ENCODE measurements at regions not wholly inside any gene's neighbourhood (a gene's known extent, or its start where the extent isn't known, plus 50 kb on each side); places are given as distances from the start of the nearest gene placed in this dataset.

GRCh38 chr13:107765724-107766401, 449.5 kb downstream of the LIG4 start:
- DNase-seq (ENCODE audit: low read depth in 2 of 2, low spot score in 1 of 2) = no peak

GRCh38 chr13:107764046-107764445, 451.3 kb downstream of the LIG4 start:
- DNase-seq (ENCODE audit: low read depth in 2 of 2, low spot score in 1 of 2) = no peak

GRCh38 chr13:107753748-107754147, 461.6 kb downstream of the LIG4 start:
- no peak for DNase-seq (ENCODE audit: low read depth in 2 of 2, low spot score in 1 of 2)

GRCh38 chr13:107753291-107753690, 462.0 kb downstream of the LIG4 start:
- DNase-seq (ENCODE audit: low read depth in 2 of 2, low spot score in 1 of 2) = no peak

GRCh38 chr13:107743983-107744382, 471.4 kb downstream of the LIG4 start:
- DNase-seq (ENCODE audit: low read depth in 2 of 2, low spot score in 1 of 2) = no peak

- no peak for DNase-seq (ENCODE audit: low read depth in 2 of 2, low spot score in 1 of 2)
These were observed 471.8 kb downstream of the LIG4 start for GRCh38 chr13:107743526-107743925.

- DNase-seq (ENCODE audit: low read depth in 2 of 2, low spot score in 1 of 2) = no peak
These were observed 472.2 kb downstream of the LIG4 start for GRCh38 chr13:107743100-107743499.

GRCh38 chr13:107742544-107742943, 472.8 kb downstream of the LIG4 start:
- no peak for DNase-seq (ENCODE audit: low read depth in 2 of 2, low spot score in 1 of 2)

- no peak for DNase-seq (ENCODE audit: low read depth in 2 of 2, low spot score in 1 of 2)
These were observed 477.3 kb downstream of the LIG4 start for GRCh38 chr13:107738004-107738403.

GRCh38 chr13:107736731-107737130, 478.6 kb downstream of the LIG4 start:
- DNase-seq (ENCODE audit: low read depth in 2 of 2, low spot score in 1 of 2) = no peak

- no peak for DNase-seq (ENCODE audit: low read depth in 2 of 2, low spot score in 1 of 2)
These were observed 479.2 kb downstream of the LIG4 start for GRCh38 chr13:107736170-107736569.

GRCh38 chr13:107734891-107735625, 480.3 kb downstream of the LIG4 start:
- no peak for DNase-seq (ENCODE audit: low read depth in 2 of 2, low spot score in 1 of 2)

- no peak for DNase-seq (ENCODE audit: low read depth in 2 of 2, low spot score in 1 of 2)
These were observed 482.1 kb downstream of the LIG4 start for GRCh38 chr13:107733276-107733675.

- no peak for DNase-seq (ENCODE audit: low read depth in 2 of 2, low spot score in 1 of 2)
These were observed 484.5 kb downstream of the LIG4 start for GRCh38 chr13:107730813-107731212.

- DNase-seq (ENCODE audit: low read depth in 2 of 2, low spot score in 1 of 2) = no peak
These were observed 494.0 kb downstream of the LIG4 start for GRCh38 chr13:107721125-107721869.

- DNase-seq (ENCODE audit: low read depth in 2 of 2, low spot score in 1 of 2) = no peak
These were observed 498.6 kb downstream of the LIG4 start for GRCh38 chr13:107716741-107717140.

- DNase-seq (ENCODE audit: low read depth in 2 of 2, low spot score in 1 of 2) = no peak
These were observed 499.1 kb downstream of the LIG4 start for GRCh38 chr13:107716241-107716640.

GRCh38 chr13:107715496-107715895, 499.8 kb downstream of the LIG4 start:
- DNase-seq (ENCODE audit: low read depth in 2 of 2, low spot score in 1 of 2) = no peak

- DNase-seq (ENCODE audit: low read depth in 2 of 2, low spot score in 1 of 2) = no peak
These were observed 502.0 kb downstream of the LIG4 start for GRCh38 chr13:107713314-107713713.

- no peak for DNase-seq (ENCODE audit: low read depth in 2 of 2, low spot score in 1 of 2)
These were observed 503.0 kb downstream of the LIG4 start for GRCh38 chr13:107712145-107712860.

GRCh38 chr13:107690181-107690580, 525.2 kb downstream of the LIG4 start:
- DNase-seq (ENCODE audit: low read depth in 2 of 2, low spot score in 1 of 2) = no peak
